NAMALWA (cell line): ENCODE measurements at regions not wholly inside any gene's neighbourhood (a gene's known extent, or its start where the extent isn't known, plus 50 kb on each side); places are given as distances from the start of the nearest gene placed in this dataset.
"Not testable (repeated sequence)": the region's sequence is repeated elsewhere in the genome, so short reads cannot be mapped to it uniquely, and the experiment has no call there.

Experiments
- DNase-seq: peaks from one replicate; pipeline ENCODE4 v3.0.0-alpha.2; 2015; ENCODE audit warnings: low spot score

DNA sequence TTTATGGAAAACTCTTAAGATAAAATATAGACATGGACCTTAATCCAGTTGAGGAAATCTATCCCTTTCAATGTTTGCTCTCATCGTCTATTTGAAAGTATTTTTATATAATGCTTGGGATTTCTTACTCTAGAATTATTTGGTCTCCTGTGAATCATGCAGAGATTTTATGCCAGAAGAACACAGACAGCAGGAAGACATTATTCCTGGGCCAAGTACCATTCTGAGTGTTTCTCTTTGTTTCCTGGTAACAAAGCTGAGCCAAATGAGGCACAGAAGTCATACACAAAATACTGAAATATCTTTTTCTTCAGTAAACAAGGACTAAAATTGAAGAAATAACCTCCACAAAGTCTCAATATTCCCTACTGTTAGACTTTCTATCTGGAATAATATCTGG lies 538.2 kb upstream of the EYS start:
- no peak for DNase-seq

GRCh38 chr6:66238851-66239250 lies 531.8 kb upstream of the EYS start:
- DNase-seq = no peak

DNA sequence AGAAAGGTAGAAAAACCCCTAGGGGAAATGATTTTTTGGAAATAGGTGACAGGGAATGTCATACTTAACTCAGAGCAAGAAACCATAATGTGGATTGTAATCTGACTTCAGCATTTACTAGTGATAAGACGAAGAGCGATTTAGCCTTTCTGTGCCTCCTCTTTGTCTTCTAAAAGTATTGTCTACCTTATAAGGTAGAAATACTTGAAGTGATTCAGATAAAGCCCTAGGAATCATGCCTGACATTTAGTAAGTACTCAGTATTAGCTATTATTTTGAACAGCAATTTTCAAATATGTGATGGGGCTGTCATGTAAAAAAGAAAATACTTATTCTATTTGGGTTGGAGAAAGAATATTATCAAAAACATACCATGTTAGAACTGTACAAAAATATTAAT lies 525.9 kb upstream of the EYS start:
- no peak for DNase-seq

- no peak for DNase-seq
These were observed 523.6 kb upstream of the EYS start for GRCh38 chr6:66230591-66230990.

DNA sequence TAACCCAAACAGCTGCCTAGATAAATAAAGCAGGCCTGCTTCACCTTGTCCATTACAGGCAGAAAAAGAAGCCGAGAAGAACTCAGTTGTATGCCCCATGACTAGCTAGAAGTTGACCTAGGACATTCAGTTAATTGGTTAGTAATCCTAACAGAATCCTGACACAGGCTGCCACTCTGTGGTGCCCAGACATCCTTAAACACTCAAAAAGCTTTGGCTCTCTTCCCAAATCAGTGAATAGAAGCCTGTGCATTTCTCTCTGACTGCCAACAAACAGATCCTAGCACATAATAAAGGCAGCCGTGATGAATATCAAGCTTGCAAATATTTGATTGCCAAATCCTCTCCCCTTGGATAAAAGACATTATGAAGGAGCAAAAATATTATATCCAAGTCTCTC lies 519.1 kb upstream of the EYS start:
- no peak for DNase-seq

DNA sequence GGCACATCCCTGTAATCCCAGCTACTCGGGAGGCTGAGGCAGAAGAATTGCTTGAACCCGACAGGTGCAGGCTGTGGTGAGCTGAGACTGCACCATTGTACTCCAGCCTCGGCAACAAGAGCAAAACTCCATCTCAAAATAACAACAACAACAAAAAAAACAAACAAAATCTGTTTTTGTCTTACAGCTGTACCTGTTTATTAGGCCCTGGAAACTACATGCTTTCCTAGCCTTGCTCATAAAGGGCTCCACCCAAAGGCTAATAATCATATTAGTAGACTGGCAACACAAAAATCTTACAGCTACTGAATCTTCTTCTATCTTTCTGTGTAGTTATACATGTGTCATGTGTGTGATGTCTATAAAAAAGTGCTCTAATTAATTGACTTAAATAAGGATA lies 503.9 kb upstream of the EYS start:
- DNase-seq = peak; percentile 19

- no peak for DNase-seq
These were observed 493.4 kb upstream of the EYS start for GRCh38 chr6:66200390-66200789.

DNA sequence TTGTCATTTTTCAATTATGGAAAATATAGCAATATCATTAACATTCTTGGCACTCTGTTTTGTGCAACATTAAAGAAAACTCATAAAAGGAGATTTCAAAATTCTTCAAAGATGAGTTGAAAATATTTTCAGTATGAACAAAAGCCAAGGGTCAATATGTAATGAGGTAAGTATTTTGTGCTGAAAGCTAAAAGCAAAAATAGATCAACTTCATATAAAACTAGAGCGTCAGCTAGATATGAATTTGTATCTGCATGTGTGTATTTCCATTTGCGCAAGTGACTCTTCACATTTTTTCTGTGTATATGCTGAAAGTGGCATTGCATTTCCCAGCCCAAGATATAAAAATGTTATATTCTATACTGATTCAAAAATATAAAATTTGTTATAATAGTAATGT lies 492.1 kb upstream of the EYS start:
- no peak for DNase-seq

DNA sequence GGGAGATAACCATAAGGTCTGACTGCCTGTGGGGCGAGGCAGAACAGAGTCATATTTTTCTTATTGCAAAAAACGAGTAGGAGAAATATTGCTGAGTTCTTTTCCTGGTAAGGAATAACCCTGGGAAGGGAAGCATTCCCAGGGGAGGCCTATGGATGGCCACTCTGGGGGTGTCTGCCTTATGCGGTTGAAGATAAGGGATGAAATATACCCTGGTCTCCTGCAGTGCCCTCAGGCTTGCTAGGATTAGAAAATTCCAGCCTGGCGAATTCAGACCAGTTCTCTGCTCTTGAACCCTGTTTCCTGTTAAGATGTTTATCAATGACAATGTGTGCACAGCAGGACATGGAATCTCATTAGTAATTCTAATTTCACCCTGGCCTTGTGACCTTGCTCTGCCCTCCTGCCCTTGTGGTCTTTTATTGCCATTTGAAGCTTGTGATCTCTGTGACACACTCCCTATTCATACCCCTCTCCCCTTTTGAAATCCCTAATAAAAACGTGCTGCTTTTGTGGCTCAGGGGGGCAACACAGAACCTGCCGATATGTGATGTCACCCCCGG lies 491.1 kb upstream of the EYS start:
- DNase-seq = no peak

- DNase-seq = no peak
These were observed 483.8 kb upstream of the EYS start for GRCh38 chr6:66190858-66191257.

GRCh38 chr6:66189915-66190314 lies 482.9 kb upstream of the EYS start:
- no peak for DNase-seq

DNA sequence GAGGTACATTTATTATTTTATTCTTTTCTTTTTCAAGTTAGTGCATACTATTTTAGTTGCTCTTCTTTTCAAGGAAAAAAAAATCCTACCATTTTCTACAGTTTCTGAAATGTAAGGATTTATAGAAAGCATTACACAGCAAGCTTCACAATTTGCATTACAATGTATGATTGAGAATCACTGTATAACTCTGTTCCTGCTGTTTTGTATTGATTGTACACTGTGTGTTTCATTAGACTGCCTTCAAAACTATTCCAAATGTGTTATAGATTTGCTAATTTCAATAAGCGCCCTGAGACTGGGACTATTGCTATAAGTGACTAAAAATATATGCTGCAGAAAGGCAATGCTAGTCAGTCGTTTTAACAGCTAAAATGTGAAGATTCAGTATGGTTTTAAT lies 479.7 kb upstream of the EYS start:
- no peak for DNase-seq

GRCh38 chr6:66184091-66184490 lies 477.1 kb upstream of the EYS start:
- DNase-seq = no peak

DNA sequence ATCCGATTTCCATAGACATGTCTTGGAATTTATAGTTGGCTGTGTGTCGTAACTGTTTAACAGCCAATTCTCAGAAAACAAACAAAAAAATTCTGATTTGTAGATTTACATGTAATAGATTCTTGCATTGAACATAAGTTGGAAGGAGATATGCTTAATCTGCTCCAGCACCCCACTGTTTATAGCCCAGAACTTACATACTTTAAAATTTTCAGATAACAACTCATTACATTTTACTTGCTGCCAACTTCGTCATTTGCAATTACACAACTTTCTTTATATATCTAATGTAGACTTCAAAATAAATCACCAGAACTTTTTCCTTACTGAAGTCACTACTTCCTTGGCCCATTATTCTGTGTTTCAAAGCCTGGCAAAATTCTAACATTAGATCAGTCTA lies 472.3 kb upstream of the EYS start:
- no peak for DNase-seq

GRCh38 chr6:66173587-66173986 lies 466.6 kb upstream of the EYS start:
- no peak for DNase-seq

DNA sequence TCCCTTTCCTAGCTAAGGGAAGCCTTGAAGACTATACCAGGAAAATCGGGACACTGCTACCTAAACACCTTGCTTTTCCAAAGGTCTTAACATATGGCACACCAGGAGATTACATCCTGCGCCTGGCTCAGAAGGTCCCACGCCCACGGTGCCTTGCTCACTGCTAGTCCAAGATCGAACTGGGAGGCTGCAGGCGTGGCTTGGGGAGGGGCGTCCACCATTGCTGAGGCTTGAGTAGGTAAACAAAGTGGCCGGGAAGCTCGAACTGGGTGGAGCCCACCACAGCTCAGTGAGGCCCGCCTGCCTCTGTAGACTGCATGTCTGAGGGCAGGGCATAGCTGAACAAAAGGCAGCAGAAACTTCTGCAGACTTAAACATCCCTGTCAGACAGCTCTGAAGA lies 459.7 kb upstream of the EYS start:
- DNase-seq = not testable (repeated sequence)

- no peak for DNase-seq
These were observed 454.6 kb upstream of the EYS start for GRCh38 chr6:66161546-66162108.

- DNase-seq = no peak
These were observed 452.9 kb upstream of the EYS start for GRCh38 chr6:66159937-66160336.

DNA sequence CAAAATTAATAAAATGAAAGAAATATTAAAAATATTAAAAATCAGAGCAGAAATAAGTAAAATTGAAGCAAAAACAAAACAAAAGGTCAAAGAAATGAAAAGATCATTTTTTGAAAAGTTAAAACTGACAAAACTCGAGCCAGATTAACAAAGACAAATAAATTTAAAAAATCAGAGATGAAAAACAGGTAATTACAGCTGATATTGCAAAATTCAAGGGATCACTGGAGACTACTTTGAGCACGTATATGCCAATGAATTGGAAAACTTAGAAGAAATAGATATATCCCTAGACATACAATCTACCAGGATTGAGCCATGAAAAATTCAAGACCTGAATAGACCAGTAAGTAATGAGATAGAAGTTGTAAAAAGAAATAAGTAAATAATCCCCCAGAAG lies 446.2 kb upstream of the EYS start:
- DNase-seq = no peak

DNA sequence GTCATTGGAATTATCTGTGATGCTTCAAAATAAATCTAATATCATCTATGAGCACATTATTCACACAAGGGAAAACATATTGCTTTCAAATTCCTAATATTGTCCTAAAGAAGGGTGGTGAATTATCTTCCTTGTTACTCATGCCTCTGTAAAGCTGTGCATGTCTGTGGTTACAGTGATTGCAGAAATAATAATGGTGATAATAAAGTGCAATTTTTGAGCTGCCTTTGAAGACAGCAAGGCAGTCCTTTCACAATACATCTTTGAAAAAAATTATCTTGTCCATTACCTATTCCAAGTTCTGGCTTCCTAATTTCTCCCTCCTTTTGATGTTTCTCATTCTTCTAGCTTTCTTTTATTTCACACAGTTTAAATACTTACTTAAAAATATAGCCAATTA lies 442.1 kb upstream of the EYS start:
- DNase-seq = no peak

DNA sequence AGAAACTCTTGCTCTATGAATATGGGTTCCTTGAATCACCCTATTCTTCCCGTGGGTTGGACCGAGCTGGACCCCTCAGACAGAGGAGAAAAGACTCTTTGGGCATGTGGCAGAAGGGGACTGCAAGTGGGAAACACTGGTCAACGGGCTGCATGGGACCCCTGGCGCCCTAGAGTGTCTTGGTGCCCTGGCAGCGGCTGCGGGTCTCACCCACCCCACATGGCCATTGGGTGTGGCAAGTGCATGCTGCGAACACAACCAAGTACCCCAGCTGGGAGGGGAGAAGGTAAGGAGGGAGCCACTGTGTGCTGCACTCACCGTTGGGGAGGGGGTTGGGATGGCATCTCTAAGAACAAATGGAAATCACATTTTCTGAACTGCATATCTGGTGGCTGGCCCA lies 438.8 kb upstream of the EYS start:
- no peak for DNase-seq

DNA sequence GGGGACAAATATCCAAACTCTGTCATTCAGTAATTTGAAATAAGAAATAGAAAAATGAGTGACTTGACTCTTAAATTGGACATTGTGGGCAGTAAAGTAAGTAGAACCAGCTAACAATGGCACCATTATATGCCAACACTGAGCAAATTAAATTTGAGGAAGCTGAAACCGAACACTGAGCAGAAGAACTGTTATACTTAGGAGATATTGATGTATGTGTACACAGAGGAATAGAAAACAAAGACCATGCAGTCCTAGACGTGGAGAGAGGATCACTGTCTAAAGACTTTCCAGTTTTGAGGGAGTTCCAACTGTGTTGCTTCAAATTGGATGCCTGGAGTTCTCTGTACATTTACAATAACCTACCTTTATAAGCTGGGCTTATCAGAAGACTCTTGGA lies 427.0 kb upstream of the EYS start:
- DNase-seq = no peak

- no peak for DNase-seq
These were observed 421.6 kb upstream of the EYS start for GRCh38 chr6:66128656-66129055.

- no peak for DNase-seq
These were observed 421.2 kb upstream of the EYS start for GRCh38 chr6:66128243-66128642.

- DNase-seq = no peak
These were observed 420.0 kb upstream of the EYS start for GRCh38 chr6:66127061-66127460.
